Lower leg skin (tissue), 3 donors: ENCODE measurements at regions not wholly inside any gene's neighbourhood (a gene's known extent, or its start where the extent isn't known, plus 50 kb on each side); places are given as distances from the start of the nearest gene placed in this dataset.

ENCODE experiments used
- CTCF ChIP-seq, 3 donors: fragments of 450-650 bp; IDR thresholded peaks; one replicate each; pipeline ENCODE4 v1.5.1; 2016; ENCODE audit warnings: antibody characterized with exemption in 3 of 3, mild to moderate bottlenecking in 3 of 3, moderate library complexity in 2 of 3
- POLR2A ChIP-seq, 2 donors: fragments of 450-650 bp; IDR thresholded peaks; one replicate each; pipeline ENCODE4 v1.6.1; 2016 to 2017; ENCODE audit warnings: antibody characterized with exemption in 2 of 2, mild to moderate bottlenecking in 1 of 2, moderate library complexity in 1 of 2

- TF ChIP-seq POLR2A (IDR thresholded peaks at IDR 0.05) (no peak), CTCF (IDR thresholded peaks at IDR 0.05) (no peak)
Observed at GRCh38 chr10:64732372-64732957, 1211.3 kb downstream of the REEP3 start.
